Tongue (tissue), 1 donor: ENCODE measurements at regions not wholly inside any gene's neighbourhood (a gene's known extent, or its start where the extent isn't known, plus 50 kb on each side); places are given as distances from the start of the nearest gene placed in this dataset.
A peak's percentile ranks its signal among the peaks of the same experiment; 100 is the strongest.

Source experiments
- DNase-seq: peaks from one replicate; pipeline ENCODE4 v3.0.0-alpha.2; 2015

DNA sequence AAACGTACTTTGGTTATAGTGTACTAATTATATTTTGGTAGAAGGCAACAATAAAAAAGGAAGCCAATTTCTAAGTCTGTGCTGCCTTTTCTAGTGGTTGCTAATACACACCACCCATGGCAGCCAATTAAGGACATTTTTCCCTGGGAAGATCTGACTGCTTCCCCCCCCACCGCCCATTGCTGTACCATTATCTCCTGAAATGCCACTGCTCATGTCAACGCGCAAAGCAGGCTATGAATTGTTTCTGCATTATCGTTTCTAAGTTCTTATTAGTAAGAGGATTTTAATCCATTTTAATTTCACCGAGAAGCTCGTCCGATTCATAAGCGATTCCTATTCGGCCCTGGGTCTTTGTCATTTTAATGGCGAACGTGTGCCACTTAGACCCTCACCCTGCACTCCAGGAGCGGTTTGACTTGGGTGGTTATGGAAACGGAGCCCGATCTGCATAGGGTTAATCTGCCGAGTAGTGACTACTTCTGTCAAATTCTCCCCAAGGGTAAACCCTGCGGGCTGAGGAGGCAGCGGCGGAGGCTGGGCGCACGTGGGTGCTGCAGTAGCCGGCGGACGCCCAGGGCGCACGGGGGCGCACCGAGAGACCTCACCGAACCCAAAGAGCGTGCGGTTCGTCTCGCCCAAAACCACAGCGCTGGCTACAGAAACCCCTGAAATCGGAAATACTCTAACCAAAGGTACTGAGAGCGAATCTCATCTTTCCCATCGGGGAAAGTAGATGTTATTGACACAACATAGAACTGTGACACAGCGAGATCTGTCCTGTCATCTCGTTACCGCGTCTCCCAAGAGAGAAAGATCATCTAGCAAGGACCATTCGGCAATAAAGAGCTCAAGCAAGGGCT, 55.8 kb upstream of the SHC3 start:
- no peak for DNase-seq

DNA sequence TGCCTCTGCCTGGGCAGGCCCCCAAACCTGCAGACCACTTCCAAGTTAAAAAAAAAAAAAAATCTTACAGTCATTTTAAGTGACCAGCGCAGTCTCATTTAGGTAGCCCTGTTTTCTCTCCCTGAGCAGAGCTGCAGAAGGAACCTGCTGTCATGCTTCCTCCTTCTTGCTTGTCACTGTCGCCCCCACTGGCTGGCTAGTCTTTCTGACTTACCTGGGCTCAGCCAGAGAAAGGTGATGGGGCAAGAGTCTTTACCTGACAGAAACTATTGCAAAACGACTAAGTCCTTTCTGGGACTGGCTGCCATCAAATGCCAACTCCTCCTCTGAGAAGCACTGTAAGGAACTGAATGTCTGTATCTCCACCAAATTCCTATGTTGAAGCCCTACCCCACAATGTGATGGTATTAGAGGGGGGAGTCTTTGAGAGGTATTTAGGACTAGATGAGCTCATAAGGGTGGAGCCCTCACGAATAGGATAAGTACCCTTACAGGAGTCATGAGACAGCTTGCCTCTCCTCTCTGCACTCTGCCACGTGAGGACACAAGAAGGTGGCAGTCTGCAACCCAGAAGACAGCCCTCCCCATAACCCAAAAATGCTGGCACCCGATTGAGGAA, 58.4 kb upstream of the SHC3 start:
- no peak for DNase-seq

DNA sequence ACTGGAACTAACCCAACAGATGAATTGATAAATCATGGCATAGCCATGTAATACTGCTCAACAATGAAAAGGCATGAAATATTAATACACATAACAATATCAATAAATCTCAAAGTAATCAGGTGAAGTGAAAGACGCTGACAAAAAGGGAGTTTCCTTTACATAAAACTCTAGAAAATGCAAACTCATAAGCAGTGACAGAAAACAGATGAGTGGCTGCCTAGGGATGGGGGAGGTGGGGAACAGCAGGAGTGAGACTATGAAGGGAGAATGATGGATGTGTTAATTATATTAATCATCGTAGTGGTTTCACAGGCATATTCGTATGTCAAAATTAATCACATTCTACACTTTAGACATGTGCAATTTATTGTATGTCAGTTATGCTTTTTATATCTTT, 59.8 kb upstream of the SHC3 start:
- no peak for DNase-seq

DNA sequence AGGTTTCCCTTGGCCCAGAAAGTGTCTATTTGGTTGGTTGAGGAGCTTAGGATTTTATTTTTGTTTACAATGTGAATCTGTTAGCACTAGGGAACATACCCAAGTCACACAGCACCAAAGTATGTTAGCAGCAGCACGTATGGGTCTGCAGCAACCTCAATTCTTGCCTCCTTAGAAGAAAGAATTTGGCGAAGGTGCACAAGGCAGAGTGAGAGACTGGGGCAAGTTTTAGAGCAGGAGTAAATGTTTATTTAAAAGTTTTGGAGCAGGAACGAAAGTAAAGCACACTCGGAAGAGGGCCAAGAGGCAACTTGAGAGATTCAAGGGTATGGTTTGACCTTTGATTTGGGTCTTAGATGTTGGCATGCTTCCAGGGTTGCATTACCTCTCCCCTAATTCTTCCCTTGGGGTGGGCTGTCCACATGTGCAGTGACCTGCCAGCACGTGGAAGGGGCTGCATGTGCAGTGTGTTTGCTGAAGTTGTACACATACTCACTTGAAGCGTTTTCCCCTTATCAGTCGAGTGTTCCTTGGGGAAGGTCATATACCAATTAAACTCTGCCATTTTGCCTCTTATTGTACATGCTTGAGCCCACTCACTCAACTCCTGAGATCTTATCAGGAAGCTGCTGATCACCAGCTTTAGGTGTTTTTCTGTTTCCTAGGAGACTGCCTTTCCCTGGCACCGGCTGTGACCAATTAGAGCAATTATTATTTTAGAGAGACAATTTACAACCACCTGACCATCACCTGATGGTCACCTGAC, 64.9 kb upstream of the SHC3 start:
- no peak for DNase-seq

DNA sequence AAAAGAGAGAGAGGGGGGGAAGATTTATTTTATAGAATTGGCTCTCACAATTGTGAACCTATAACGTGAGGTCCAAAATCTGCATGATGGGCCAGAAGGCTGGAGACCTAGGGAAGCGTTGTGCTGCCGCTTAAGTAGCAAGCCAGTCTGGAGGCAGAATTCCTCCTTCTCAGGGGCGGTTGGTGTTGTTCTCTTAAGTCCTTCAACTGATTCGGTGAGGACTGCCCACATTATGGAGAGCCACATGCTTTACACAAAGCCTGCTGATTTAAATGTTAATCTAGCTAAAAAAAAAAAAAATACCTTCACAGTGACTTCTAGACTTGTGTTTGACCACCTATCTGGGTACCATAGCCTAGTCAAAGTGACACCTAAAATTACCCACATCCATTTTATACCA, 64.2 kb upstream of the CKS2 start:
- DNase-seq, result no peak

DNA sequence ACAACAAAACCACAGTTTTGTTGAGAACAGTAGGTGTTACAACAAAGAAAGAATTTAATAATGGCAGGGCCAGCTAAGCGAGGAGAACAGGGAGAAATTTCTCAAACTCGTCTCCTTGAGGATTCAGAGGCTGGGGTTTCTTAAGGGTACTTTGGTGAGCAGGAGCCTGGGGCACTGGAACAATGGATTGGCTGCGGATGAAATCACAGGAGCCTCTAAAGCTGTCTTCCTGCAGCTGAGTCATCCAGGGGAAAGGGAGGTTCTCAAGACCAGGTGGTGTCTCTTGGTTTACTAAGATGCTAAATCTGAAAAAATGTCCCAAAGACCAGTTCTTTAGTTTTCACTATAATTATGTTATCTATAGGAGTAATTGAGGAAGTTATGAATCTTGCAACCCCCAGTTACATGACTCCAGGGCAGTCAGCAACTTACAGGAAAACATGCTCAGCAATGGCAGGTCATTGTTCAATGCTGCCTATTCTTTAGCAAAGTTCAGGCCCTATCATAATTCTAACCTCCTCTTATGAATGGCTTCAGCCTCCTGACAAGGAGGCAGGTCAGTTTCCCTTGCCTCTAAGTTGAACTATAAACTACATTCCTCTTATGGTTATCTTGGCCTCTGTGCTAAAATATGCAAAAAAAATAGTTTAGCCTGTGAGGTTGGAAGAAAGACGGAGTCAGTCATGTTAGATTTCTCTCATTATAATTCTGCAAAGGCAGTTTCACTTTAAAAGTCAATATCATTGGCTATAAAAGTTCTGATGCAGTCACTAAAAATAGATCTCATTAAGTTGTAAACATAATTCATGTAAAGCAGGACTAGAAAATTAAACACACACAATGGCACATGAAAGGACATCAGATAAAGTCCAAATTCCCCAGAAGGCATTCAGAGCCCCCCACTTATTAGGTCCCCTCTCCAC, 63.3 kb upstream of the CKS2 start:
- no peak for DNase-seq

DNA sequence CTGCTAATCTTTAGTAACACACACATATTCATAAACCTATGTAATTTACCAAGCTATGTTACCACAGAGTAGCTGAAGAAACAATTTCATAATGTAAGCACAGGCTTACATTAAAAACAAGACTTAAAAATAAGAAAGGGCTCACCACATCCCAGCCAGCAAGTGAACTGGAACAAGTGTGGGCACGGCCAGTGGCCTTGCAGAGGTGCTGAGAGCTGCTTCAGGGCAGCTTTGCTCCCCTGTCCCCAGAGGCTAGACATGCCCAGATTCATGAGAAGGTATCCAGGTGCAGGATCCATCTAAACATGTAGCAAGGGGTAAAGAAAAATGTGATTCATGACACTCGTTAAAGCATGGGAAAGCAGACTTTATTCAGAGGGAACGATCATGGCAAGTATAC, 62.0 kb upstream of the CKS2 start:
- no peak for DNase-seq

DNA sequence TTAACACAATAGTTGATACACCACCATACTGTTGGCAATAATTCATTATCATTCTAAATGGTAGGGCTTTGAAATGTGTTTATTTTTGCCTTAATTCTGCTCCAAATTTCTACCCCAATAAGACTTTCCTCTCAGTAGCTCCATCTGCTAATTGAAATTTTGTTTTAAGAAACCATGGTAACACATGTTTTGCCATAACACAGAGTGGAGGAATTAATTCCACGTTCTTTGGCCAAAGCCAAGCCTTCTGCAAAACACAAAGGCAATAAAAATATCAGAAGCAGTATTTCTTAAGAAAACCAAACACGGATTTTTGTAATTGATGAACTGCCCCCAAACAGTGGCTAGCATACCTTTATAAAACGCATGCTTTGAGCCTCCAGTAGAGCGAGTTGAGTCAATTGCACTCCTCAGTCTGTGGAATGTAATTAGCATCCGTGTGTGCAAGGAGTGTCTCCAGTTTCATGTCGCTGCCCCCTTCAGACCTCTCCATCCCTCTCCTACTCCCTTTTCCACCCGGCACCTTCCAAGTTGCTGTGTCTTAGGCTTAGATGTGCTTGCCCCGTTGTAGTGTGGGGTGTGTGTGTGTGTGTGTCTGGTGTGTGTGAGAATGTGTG, 58.2 kb upstream of the CKS2 start:
- peak; percentile 20 for DNase-seq

DNA sequence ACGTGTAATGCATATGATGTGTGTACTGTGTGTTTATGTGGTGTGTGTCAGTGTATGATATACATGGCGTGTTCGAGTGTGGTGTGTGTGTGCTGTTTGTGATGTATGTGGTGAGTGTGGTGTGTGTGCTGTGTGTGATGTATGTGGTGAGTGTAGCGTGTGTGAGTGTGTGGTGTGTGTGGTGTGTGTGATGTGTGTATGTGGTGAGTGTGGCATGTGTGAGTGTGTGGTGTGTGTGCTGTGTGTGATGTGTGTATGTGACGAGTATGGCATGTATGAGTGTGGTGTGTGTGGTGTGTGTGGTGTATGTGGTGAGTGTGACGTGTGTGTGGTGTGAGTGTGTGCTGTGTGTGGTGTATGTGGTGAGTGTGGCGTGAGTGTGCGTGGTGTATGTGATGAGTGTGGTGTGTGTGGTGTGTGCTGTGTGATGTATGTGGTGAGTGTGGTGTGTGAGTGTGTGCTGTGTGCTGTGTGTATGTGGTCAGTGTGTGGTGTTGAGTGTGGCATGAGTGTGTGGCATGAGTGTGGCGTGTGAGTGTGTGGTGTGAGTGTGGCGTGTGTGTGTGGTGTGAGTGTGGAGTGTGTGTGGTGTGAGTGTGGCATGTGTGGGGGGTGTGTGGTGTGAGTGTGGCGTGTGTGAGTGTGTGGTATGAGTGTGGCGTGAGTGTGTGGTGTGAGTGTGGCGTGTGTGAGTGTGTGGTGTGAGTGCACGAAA, 56.8 kb upstream of the CKS2 start:
- DNase-seq, result no peak

DNA sequence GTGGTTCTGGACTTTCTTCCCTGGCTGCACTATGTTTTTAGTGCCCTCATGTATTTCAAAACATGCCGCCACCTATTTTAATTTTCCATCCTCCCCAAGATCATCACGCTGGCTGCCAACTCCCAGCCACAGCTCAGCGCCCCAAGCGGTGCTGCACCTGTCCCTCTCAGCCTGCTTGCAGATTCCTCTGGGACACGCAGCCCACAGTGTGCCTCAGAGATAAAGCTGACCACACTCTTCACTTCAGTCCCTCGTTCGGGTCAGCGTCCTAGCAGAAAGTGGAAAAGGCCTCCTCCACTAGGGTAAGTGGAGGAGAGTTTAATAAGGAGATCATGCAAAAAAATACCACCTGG, 56.2 kb upstream of the CKS2 start:
- peak; percentile 21 for DNase-seq

DNA sequence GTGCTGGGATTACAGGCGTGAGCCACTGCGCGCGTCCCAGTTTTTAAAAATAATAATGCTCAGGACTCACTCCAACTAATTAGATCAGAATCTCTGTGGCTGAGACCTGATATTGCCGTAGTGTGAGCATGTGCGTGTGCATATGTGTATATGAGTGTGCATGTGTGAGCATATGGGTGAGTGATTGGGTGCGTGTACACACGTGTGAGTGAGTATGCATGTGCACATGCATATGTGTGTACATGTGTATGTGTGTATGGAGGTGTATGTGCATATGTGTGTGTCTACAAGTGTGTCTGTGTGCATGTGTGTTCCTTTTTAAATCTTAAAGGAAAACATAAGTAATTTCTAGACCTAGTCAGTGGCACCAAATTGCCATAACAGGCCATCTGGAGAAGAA, 54.8 kb upstream of the CKS2 start:
- DNase-seq, result no peak

DNA sequence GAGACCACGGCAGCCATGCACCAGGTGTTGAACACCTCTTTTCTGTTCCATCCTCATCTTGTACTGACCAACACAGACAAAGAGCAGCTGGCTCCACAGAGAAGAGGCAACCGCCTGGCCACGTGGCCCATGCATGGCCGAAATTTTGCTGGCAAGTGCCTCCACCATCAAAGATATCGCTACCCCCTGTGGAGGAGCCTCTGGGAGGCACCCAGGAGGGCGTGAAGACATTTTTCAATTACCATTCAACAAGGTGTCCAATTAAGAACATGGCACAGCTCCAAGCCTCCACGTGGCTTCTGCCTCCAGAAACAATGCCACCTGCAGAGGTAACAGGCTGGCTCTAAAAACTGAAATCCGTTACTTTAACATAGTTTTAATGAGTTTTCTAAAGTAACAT, 54.4 kb upstream of the CKS2 start:
- DNase-seq, result no peak

DNA sequence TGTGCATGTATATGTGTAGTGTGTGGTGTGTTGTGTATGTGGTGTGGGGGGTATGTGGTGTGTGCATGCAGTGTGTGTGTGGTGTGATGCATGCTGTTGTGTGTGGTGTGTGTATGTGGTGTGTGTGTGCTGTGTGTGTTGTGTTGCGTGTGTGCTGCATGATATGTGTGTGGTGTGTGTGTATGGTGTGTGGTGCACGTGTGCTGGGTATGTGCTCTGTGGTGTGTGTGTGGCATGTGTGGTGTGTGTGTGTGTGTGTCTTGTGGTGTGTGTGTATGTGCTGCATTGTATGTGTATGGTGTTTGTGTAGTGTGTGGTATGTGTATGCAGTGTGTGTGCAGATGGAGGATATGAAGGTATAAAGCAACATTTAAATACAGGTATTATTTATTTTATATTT, 50.5 kb upstream of the CKS2 start:
- no peak for DNase-seq
